NCI-H2081 (cell line): ENCODE measurements at regions not wholly inside any gene's neighbourhood (a gene's known extent, or its start where the extent isn't known, plus 50 kb on each side); places are given as distances from the start of the nearest gene placed in this dataset.

Experiments
- DNase-seq, 2 experiments: peaks; one replicate each; lab custom pipeline; 2025; lab: John Stamatoyannopoulos, UW

DNA sequence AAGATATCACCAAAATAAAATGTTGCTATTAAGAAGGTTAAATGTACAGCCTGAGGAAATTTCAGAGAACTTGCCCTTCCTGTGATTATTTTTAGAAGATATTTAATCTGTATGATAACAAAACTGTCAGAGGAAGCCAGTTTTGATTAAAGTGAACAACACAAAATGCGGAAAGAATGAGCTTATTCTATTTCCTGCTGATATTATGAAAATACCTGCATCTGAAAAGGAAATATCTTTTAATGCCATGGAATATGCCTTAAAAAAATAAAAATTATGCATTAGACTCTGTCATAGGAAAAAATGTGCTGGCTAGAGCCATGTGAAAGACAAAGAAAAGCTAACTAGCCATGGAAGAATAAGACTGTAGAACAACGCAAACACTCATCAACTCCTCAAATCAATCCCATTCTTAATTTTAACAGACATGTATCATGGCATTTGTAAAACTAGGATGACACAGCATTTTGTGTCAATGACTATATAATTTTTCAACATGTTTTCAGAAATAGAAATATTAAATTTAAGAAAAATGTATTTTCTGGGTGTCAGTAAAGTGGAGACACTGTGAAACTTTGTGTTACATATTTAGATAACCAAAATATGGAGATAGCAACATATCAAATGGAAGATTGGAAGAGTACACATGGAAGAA is 1768.2 kb downstream of the SUCLG1 start:
- no peak for DNase-seq

DNA sequence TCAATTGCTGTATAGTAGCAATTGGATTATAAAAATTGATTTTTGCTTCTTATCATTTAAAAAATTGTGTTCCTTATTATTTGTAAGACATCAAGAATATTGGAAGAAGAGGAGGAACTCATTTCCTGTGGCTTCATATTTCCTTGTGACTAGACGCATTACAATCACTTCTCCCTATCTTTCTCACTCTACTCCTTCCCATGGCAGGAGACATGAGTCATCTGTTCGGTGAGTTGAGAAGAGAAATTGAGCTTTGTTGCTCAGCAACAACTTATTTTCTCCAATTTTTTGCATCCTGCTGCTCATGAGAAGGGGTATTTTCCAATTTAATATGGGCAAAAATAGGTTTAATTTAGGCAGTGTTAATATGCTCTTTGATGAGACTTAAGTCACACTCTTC is 1783.9 kb downstream of the SUCLG1 start:
- DNase-seq, result no peak

DNA sequence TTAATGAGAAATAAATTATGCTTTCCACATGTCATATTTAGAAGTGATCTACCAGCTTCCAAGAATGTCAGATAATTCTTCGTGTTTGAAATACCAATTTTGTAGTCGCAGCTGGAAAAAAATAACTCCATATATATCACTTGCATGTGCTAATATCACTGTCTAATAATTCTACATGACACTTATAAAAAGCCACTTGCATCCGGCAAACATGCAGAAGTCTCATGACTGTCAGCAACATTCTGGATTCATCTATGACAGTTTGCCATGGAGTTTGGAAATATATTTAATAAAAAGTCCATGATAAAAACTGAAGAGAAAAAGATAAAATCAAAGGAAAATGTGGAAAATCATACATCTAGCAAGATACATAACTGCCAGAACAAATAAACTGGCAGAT is 1784.4 kb downstream of the SUCLG1 start:
- DNase-seq, result no peak

DNA sequence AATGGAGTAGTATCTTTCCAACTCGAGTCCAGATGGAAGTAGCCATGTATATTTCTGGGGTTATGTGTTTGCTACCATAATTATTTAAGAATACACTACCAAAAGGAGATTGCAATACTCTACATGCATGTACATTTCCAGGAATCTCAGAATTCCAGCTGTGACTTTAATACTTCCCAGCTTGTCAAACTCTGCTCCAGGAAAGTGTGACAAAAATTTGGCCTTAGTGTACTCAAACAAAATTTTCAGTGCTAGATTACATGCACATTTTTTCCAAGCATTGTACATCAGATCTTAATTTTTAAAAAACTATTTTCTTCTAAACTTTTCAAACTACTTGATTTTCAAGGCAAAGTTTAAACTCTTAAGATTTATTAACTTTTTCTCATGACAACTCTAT is 1791.6 kb downstream of the SUCLG1 start:
- DNase-seq, result no peak

GRCh38 chr2:82665691-82666090 is 1793.4 kb downstream of the SUCLG1 start:
- DNase-seq, result no peak

GRCh38 chr2:82657106-82657505 is 1802.0 kb downstream of the SUCLG1 start:
- DNase-seq, result no peak

DNA sequence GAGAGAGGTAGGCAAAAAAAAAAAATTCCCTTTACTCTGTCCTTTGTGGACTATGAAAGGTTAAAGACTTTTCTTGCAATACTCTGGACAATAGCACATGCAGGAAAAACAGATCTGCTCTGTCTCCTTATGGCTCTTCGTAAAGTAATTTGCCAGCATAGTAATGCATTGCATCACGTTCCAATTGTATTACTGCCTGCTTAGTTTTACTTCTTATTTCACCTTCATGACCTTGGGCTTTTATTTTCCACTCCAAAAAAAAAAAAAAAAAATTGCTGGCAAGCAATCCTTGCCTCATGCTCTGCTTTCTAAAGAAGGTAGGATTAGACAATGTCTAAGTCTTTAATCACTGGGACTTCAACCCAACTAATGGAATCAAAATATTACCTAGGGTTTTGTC is 1802.7 kb downstream of the SUCLG1 start:
- DNase-seq, result no peak

GRCh38 chr2:82652117-82652516 is 1807.0 kb downstream of the SUCLG1 start:
- DNase-seq, result no peak

- DNase-seq, result no peak
Measured at GRCh38 chr2:82650038-82650437, 1809.0 kb downstream of the SUCLG1 start.

GRCh38 chr2:82641598-82642180 is 1817.4 kb downstream of the SUCLG1 start:
- DNase-seq, result no peak

DNA sequence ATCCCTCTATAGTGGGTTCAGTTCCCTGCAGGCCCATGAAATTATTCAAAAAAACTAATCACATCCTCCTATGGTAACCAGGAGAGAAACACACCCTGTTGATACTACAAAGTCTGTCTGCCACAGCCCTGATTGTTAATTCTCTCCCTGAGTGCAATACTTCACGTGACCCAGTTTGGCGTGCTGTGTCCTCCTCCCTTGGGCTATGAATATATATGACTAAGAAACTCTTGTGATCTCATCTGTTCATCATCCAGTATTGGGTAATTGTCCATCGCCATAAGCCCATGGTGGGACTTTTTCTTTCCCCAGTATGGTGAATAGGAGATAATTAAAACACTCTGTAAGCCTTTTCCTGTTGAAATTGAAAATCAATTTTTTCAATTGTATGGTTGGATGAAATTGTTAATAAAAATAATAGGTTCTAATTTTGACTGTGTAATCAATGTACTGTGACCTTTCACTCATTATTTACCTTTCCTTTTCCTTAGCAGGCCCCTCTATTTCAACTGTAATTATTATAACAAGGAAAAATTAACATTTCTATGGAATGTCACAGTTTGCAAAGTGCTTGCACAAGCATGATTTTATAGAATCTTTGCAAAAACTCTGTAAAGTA is 1822.6 kb downstream of the SUCLG1 start:
- DNase-seq, result no peak

DNA sequence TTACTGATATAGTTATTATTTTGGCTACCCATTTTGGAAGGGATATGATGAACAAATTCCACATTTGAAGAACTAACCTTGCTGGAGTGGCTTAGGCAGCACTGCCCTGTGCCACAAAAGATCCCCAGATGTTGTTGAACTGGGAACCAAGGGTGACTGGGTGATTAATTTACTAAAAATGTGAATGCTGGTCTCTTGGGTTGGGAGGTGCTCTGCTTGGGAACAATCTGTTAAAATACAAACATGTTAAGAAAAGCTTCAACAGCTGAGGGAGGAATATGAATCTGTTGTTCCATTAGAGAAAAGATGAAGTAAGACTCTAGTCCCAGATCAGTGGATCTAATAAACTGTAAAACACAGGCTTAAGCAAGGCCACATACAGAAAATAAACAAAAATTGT is 1860.1 kb downstream of the SUCLG1 start:
- no peak for DNase-seq

DNA sequence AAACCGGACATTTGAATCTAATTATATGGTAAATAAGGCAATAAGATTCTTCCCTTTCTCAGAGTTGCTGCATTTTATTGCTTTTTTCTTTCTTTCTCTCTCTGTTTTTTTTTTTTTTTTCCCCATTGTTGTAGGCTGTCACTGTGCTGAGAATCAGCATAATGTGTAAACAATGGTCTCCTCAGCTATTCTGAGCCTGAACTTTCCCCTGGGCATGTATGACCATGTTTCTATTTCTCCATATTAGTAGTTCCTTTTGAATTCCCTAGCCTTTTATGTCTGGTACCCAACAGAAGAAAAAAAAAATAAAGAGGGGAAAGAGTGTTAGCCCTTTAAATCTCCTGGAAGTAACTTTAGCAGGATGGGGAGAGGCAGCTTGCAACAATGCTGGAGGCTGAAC is 1862.5 kb downstream of the SUCLG1 start:
- no peak for DNase-seq

- DNase-seq, result no peak
Measured at GRCh38 chr2:82591718-82592117, 1867.4 kb downstream of the SUCLG1 start.

- no peak for DNase-seq
Measured at GRCh38 chr2:82576656-82577055, 1882.4 kb downstream of the SUCLG1 start.

DNA sequence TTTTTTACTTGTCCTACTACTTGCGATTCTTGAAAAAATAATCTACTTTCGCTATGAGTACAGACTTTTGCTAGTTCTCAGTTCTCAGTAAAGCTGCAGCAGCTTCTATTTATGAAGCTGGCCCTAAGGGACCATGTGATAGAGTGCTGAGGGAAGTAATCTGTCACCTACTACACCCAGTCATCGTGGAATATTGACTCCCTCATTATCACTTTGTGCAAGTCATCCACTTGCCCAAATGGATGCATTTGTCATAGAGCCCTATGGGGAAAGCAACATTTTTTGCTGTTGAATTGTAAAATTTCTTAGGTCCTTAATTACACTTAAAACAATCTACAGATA is 1919.8 kb downstream of the SUCLG1 start:
- no peak for DNase-seq

DNA sequence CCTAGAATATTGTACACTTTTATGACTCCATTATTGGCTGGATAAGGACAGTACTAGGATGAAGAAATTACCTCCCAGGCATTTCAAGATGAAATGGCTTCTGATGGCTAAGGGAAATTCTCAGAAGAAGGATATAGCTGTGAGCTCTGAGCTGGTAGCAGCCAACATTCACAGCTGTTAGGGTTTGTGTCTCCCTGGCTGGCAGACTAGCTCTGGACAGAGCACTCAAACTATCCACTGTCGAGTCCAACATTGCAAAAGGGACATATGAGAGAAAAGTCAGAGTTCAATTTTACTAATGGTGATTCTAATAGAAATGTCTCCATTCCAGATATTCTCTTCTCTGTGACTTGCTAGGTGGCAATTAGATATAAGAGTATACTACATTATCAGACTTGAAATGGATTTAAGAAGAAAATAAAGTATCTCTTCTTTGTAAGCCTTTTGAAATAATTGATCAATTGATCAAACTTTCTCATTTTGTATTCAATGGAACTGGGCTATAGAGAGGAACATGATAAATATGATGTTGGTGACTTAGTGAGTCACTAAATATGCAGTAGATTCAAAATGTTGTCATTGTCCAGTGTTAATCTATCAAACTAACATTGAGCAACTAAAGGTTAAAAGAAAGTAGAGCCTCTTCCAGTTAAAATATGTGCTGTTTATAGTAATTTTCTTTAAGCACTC is 1920.3 kb downstream of the SUCLG1 start:
- DNase-seq, result no peak

DNA sequence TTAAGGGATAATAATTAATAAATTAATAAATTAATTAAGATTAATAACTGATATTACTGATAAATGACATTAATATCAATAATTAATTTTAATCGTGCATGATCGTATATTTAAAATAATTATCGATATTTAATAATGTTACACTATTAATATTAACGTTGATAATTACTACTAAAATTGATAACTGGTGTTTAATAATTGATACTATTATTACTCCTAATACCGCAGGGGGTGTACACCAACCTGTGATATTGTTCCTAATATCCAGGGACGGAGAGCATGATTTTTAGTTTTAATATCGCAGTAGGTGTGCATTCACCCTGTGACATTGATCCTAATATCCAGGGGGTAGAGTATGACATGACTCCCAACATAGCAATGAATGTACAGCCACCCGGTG is 1930.8 kb downstream of the SUCLG1 start:
- DNase-seq, result no peak

DNA sequence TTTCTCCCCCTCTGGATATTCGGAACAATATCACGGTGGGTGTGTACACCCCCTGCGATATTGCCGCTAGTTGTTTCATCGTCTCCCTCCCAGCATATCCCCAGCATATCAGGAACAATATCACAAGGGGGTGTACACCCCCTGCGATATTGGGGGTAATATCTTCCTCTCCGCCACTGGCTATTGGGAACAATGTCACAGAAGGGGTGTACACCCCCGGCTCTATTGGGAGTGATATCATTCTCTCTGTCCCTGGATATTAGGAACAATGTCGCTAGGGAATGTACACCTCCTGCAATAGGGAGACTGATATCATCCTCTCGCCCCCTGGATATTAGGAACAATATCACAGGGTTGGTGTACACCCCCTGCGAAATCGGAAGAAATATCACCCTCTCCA is 1932.0 kb downstream of the SUCLG1 start:
- DNase-seq, result no peak

DNA sequence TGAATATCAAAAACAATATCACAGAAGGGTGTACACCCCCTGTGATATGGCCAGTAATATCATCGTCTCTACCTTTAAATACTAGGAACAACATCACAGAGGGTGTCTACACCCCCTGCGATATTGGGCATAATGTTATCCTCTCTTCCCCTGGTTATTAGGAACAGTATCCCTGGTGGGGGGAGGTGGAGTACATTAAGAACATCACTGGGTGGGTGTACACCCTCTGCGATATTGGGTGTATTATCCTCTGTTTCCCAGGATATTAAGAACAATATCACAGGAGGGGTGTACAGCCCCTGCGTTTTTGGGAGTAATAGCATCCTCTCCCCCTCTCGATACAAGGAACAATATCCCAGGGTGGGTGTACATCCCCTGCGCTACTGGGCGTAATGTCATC is 1932.8 kb downstream of the SUCLG1 start:
- no peak for DNase-seq

- no peak for DNase-seq
Measured at GRCh38 chr2:82525744-82526143, 1933.3 kb downstream of the SUCLG1 start.

- DNase-seq, result no peak
Measured at GRCh38 chr2:82524826-82525225, 1934.3 kb downstream of the SUCLG1 start.

- DNase-seq, result no peak
Measured at GRCh38 chr2:82511894-82512293, 1947.2 kb downstream of the SUCLG1 start.
